ENCODE measurements at regions not wholly inside any gene's neighbourhood (a gene's known extent, or its start where the extent isn't known, plus 50 kb on each side); places are given as distances from the start of the nearest gene placed in this dataset.

DNA sequence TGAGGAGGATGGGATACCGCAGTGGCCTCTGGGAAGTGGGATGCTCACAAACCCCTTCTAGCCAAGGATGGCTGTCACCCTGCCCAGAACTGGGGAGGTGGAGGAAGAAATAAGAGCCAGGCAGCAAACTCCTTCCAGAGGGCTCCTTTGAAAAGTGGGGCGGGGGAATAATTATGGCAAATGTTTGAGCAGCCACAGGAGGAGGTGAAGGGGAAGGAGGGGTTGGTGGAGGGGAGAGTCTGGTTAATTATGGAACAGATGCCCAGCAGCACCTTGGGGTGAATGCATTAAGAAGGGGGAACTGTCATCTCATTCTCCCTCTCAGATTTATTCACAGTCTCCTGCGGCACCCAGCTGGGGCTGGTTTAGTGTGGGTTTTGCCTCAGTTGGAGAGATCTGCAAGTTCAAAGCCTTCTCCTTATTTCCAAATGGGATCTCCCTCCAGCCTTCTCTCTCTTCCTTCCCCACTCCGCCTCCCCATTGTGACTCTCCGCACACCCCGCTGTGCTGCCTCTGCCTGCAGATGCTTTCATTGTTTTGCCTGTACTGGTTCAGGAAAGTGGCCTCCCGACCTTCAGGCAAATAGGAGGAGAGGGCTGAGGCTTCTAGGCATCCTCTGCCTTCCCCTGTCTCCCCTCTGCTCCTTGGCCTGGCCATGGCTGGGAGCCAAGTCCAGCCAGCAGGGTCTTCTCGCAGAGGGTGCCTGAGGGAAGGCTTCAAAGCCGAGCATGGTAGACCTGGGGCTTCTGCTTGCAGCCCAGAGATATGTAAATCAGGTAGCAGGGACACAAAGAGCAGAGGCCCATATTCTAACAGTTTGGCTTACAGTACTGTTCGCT lies 457.2 kb upstream of the MEX3C start:
- no peak for DNase-seq

DNA sequence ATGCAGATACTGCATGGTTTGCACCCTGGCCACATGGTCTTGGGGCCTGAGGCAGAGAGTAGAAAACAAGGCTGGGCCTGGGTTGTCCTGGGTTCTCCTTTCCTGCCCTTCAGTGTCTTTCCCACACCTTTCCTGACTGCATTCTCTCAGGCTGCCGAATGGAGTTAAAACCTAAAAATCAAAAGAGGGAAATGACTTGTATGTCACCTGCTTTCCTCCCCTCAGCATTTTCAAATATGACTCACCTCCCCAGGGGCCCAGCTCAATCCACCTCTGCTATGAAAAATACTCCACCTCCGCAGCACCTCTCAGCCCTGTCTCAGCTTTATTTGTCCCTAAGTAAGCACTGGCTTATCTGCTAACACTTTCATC lies 457.8 kb upstream of the MEX3C start:
- no peak for DNase-seq

DNA sequence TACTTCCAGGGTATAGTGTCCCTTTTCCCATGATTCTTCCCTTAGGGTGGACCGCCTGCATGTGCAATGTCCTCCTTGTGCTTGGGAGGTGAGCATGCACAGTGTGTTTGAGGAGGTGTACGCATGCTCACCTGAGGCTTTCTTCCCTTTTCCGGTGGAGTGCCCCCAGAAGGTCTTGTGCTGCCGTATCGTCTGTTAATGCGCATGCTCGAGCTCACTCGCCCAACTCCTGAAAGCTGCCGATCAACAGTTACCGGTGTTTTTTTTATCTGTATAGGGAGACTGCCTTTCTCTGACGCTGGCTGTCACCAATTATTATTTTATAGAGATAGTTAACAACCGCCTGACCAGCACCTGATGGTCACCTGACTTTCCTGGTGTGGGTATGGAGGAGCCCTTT lies 458.8 kb upstream of the MEX3C start:
- DNase-seq = no peak

DNA sequence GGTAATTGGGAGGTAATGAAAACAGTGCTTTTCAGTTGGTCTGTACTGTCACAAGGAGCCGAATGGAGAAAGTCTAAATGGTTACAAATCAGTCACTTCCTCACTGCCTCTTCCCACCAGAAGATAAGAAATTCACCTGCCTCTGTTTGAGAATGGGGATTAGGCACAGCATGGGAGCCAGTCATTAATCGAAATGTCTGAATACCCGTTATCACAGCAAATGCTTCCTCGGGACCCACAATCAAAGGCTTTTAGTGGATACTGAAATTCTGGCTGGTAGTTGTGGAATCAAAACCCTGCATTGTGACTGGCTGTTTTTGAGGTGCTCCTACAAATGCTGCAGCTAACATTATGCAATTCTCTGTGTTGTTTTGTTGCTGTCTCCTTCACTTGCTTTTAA lies 461.0 kb upstream of the MEX3C start:
- DNase-seq = no peak

DNA sequence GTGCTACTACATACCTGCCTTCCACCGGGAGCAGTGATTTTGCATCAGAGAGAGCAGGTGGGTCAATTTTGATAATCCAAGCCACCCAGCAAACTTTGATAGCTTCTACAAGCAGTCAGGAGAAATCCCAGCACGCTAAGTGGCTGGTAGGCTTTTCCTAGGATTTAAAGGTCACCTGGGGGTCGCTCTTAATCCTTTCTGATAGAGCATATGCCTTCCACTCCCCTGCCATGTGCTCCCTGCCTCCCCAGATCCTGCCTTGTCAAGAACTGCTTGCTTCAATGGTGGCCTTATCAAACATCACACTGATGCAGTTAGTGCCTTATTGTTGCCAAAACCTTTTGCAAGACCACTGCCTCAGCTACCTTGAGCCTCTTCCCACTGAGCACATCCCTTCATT lies 462.3 kb upstream of the MEX3C start:
- DNase-seq = no peak

DNA sequence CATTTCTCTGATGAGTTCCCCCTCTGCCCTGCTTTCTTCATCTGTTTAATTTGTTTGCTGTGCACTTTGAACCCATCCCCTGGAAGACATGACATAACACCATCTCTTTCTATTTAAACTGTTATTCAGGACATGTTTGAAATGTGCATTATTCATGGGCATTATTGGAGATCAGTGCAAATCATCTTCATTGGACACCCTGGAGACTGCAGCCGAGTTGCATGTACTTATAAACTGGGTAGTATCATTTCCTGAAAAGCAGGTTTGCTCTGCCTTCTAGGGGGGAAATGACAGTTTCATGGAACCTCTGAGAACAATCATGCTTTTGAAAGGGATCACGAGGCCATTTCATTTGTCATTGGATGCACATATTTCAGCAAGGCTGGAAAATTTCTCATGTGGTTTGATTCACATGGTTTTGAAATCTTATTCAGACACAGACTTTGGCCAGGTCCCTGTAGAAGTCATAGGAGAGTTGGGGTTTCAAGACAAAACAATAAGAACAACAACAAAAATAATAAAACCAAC lies 462.8 kb upstream of the MEX3C start:
- no peak for DNase-seq

DNA sequence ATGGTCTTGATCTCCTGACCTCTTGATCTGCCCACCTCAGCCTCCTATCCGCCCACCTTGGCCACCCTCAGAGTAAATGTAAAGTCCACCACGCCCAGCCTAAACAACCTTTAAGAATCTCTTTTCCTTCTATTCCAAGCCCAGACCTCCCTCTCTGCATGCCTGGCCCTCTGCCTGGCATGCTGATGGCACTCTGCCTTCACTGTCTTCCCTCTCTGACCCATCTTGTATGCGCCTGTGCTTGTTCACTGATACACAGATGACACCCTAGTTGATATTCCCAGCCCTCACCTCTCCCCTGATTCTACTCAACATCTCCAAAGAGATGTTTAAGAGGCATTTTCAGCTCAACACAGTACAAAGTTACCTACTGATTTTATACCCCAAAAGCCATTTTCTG lies 466.8 kb upstream of the MEX3C start:
- no peak for DNase-seq

DNA sequence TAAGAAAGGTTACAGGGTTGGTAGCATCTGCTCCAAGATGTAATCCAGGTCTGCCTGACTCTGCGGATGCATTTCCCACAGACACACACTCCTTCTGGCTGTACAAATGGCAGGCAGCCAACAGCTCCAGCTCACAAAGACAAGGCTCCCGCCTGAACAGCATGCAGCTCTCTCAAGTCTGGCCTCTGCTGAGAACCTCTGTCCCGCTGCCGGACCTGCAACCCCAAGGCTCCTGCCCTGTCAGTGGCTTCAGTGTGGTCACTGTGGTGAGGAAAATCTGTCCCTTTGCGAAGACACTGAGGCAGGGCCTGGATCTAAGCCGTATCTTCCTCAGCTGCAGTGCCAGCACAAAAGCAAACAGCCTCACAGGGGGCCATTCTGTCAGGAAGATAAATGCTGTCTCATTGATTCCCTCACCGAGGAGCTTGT lies 469.3 kb upstream of the MEX3C start:
- no peak for DNase-seq

DNA sequence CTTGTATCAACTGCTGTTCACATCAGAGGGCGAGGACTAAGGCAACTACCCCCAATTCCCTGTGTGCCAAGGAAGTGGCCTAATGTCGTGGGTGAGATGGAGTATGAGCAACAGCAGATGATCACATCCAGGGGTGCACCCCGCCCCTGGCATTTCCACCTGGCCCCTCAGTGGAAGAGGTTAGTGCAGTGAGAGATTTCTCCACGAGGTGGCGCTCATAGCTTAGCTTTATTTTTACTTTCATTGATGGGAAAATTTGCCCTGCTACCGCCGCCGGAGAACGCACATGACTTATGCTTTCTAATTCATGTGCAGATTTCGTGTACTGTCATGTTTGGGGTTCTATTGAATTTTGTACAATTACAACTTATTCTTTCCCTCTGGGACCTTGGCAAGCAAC lies 470.6 kb upstream of the MEX3C start:
- peak; percentile 26 for DNase-seq

DNA sequence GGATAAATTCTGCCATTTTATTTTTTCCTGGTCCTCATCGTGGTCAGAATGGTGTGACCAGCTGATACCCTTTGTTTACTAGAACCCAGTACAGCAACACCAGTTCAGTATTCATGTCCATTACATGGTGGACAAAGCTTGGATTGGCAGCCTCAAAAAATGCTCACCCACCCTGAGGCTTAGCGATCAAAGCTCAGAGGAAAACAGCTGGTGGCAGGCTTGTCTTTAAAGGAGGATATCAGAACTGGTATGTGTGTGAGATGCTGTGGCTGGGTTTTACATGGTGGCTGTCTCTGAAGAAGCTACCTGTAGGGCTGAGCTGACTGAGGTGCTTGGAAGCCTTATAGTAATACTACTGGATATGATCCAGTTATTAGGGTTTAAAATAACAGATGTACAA lies 471.1 kb upstream of the MEX3C start:
- DNase-seq = no peak

DNA sequence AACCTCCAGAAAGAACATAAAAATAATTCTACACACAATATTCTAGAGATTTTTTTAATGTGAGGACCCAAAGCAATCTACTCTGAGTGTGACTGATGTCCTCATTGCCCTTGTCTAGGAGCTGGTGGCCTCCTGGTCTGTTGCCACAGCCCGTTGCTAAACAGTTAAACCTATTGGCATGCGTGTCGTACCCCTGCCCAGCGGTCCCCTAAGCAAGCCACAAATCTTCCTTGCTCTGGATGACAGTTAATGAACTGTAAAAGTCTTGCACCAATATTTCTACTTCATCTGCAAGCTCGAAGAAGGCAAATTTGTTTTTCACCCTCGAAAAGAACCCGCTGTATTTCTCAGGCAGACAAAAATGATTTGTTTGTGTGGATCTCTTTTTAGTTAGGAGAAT lies 489.1 kb upstream of the MEX3C start:
- DNase-seq = no peak

DNA sequence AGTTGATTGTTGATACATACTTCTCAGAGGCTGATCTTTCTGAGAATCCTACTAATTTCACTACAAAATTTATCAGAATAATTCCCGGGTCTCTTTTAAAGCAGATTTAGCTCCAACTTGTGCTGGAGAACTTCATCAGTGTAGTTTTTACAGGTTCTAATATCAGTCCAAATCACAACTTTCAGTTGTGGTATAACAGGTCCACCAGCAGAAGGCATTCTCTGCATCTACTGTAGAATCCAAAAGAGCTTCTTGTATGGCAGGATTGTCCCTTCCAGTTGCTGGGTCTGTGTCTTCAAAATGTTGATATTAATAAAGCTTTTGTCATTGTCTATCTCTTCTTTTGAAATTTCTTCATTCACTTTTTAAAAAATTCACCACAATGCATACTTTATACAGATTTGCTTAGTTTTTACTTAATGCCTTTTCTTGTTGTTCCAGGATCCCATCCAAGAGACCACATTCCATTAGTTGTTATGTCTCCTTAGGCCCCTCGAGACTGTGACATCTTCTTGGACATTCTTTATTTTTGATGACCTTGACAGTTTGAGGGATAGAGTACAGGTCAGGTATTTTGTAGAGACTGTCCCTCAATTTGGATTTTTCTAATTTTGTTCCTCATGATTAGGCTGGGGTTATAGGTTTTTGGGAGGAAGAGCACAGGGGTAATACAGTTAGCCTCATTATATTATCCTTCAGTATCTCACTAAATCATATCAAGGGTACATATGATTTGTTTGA lies 490.5 kb upstream of the MEX3C start:
- no peak for DNase-seq

DNA sequence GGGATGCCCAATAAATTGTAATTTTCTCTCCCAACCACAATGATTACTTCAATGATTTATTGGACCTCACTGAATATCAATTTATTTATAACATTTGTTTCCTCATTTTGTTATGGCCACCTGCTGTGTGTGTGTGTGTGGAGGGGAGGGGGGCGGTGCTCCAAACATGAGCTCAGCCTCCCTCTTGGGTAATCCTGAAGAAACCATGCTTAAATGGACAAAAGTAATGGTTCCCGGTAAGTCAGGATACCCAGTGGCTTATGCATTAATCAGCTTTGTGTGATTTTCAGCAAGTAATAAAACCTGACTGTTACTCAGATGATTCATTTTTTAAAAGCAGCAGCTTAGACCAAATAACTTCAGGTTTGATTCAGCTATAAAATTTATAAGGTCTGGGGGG lies 495.1 kb upstream of the MEX3C start:
- DNase-seq = no peak

DNA sequence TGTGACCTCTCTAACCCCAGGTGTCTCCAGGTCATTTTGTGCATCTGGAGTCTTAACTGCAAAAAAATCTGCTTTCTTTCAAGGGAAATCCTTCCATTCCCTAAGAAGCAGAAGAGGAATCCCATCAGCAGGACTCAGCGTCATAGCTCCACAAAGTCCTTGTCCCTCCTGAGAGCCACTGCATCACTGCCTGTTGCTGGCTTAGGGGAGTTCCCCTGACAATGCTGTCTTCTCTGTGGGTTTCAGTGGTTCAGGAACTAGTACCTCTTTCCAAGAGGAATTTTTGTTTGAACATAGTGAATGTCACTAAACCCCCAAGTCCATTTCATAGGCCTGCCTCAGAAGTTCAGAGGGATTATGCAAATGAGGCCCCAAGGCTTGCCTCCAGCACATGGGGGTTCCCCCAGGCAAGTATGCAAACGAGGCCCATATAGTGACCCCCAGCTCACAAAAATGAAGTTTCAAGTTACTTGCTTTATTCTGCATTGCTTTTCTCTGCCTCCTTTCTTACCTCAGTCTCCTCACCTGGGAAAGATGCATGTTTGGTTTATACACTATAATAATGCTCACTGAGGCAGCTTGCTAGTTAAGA lies 513.9 kb upstream of the MEX3C start:
- no peak for DNase-seq

DNA sequence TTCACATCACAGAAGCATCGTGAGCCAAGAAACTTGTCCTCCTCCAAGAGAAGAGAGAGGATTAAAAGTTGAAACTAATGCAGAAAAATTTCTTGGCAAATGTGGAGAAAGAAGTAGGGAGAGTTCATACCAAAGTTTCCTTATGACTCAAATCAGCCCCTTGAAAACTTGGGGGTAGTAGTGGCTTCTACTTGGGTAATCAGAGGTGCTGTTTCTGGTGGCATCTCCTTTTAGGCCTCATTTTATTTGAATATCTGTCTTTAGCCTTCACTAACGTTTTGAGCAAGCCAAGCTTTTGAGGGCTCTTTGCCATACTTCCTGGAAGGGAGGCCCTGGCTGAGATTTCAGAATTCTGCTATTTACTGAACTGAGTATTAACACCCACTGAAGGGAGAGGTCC lies 515.3 kb upstream of the MEX3C start:
- no peak for DNase-seq

DNA sequence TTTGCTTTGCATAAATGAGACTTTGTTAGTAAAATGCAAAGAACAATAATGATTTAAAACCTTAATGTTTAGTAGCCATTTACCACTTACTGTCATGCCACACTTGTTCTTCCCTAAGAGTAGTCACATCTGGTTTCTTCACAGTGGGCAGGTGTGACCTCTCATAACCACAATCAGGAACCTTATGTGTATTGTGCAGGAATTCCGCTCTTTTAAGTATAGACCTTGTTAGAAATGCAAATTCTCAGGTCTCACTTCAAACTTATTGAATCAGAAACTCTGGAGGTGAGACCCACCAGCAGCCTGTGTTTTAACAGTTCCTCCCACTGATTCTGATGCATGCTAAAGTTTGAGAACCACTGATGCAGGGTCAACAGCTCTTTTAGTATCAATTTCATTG lies 518.8 kb upstream of the MEX3C start:
- DNase-seq = no peak

DNA sequence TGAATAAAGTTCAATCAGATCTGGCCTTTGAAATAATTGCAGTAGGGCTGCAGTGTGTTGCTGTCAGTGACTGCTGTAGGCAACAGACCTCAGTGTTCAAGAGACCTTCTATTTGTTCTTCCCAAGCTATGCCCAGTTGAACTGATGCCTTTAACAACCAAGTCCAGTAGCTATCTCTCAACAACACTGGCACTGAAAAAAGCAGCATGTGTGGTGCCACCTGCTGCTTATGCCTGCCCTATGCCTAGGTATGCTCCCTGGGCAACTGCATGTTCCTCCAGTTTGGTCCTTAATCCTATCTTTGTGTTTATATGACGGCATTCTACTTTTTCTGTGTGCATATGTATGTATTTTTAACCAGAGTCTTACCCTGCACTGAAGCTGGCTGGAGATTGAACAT lies 523.9 kb upstream of the MEX3C start:
- no peak for DNase-seq

DNA sequence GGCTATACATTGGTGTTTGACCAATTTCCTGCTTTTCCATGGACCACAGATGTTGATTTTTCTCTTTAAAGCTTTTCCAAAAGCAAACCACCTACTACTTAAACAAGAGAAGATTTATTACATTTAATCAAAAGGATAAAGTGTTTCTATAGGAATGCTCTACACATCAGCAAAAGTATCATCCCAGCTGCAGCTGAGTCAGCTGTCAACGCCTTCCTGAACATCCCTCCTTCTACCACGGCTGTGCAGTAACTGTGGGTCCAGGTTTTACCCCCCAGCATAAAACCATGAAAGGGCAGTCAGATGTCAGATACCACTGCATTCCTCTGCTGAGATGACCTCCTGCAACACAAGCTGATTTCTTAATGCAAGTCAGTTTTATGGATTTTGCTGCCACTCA lies 524.5 kb upstream of the MEX3C start:
- no peak for DNase-seq

DNA sequence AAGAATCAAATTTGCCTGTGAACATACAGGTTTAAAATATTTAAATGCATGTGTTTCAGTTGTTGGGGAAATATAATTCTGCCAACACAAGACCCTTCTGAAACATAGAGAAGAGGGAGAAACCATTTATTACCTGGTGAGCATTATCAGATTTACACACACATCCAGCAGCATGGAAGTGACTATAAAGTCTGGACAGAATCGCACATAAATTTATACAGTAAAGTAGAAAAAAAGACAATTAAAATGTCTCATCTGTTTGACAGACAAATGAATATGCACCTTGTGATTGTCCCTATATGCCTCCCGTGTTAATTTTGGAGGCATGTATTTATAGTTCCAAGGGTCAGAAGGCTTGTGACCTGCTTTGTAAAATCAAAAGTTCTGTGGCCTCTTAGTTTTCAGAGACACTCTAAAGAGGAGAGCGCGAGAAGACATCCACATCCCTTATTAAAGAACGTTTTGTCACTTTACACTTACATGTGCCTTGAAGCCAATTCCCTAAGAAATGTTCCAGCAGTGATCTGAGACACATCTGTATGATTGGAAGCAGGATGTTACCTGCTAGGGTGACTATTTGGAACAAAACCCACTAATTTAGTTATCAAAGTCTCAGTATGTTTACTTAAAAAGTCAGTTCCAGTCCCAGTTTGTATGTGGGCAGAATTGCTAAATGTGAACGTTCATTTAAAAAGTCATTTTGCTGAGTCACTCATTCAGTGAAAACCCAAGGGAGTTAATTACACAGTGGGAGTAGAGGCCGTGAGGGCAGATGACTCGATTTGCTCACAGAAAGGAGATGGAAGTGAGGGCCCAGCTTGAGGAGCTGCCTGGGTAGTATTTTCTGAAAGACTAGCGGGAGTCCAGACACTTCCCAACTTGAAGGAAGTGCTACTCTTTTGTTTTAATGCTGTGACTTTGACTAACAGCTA lies 527.6 kb upstream of the MEX3C start:
- no peak for DNase-seq

DNA sequence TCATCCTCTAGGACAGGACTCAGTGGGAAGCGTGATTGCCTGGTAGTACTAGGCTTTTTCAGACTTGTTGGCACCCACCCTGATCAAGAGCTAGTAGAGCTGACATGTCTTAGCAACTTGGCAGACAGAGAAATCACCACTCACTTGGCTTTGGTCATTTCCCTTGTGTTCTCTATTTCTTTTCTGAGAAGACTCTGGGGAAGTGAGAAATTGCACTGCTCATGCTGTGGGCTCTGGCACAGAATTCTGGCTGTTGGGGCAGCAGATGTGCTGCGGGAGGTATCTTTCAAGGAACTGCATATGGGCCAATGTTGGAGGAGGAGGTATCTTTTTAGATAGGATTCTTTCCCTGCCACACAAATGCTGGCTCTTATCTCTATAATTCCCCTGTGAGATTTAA lies 529.1 kb upstream of the MEX3C start:
- DNase-seq = no peak

DNA sequence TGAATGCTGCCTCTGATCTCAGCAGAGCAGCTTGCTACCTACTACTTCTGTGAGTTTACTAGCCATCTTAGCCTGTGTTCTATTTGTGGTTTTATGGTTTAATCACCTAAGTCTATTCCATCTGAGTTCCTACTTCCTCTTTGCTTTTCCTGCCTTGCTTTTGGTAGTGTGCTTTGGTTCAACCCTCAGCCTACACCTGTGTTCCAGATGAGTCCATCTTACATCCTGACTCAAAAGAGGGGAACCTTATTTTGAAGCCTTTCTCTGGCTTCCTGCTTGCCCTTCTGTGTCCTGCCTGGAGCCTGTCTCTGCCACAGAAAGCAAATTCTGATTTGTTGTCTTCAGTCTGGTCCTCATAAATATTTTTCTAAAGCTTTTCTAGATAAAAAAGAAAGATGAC lies 530.3 kb upstream of the MEX3C start:
- DNase-seq = no peak

DNA sequence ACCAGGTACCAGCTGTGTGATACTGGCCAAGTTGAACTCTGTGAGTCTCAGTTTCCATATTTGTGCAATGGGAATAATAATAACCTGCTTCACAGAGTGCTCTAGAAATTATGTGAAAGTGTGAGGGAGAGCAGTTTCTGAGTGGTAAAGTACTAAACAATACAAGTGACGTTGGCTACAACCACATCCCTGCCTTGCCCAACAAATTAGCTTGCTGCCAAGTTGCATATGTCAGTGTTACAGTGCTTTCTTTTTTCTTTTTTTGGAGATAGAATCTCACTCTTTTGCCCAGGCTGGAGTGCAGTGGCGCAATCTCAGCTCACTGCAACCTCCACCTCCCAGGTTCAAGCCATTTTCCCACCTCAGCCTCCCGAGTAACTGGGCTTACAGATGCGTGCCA lies 533.6 kb upstream of the MEX3C start:
- no peak for DNase-seq

DNA sequence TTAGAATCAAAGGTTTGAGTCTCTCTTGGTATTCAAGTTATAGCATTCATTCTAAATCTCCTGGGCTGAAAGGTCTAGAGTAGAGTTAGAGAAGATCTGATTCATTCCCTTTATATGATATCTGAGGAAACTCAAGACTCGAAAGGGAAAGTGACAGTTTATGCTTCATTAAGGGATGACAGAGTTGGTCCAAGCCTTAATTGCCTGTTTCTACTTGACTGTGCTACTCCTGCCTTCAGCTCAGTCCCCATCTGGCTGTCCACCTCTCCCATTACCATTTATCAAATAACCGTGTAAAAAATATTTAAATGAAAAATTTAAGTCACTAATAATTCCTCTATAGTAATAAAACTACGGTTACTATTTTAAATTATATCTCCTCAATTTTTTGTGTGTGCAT lies 537.1 kb upstream of the MEX3C start:
- DNase-seq = no peak
